IMR-90 (cell line): ENCODE measurements at regions not wholly inside any gene's neighbourhood (a gene's known extent, or its start where the extent isn't known, plus 50 kb on each side); places are given as distances from the start of the nearest gene placed in this dataset.

ENCODE experiments used
- ATAC-seq: fragments of 200-7000 bp; cut with Tn5 transposase; 2 replicates; pipeline ENCODE4 v1.9.1; 2020; ENCODE audit warnings: low read depth, mild to moderate bottlenecking, moderate library complexity
- BruUV-seq: library from RNA; stranded (reverse); fragments of 400-500 nt; replicated peaks from 2 replicates; lab custom pipeline; 2021; lab: Mats Ljungman, UMichigan
- CTCF ChIA-PET: fragments of 300-600 bp; formaldehyde crosslinking; extraction: SDS; loops from one replicate; lab custom pipeline; 2021; ENCODE audit warnings: antibody characterized with exemption; lab: Yijun Ruan, JAX
- POLR2A ChIA-PET: fragments of 300-600 bp; sonication (Branson Sonifier 250); formaldehyde crosslinking; loops from one replicate; lab custom pipeline; 2022; ENCODE audit warnings: antibody characterized with exemption; ENCODE audit not compliant: unreplicated experiment; lab: Charles Lee
- DNase-seq: peaks from one replicate; pipeline ENCODE4 v3.0.0; 2013
- H2AFZ ChIP-seq: replicated peaks from 2 replicates; pipeline ENCODE3; 2013; ENCODE audit warnings: low read length, mild to moderate bottlenecking; ENCODE audit not compliant: poor library complexity
- H2AK5ac ChIP-seq: 2 replicates; pipeline ENCODE4 v1.6.1; 2013; ENCODE audit warnings: low read depth, low read length, inconsistent platforms
- H2AK9ac ChIP-seq: replicated peaks from 2 replicates; pipeline ENCODE3; 2013; ENCODE audit warnings: mild to moderate bottlenecking, low read depth, low read length, moderate library complexity; ENCODE audit not compliant: poor library complexity
- H2BK120ac ChIP-seq: 2 replicates; pipeline ENCODE4 v1.6.1; 2013; ENCODE audit warnings: low read depth, low read length, inconsistent platforms
- H2BK15ac ChIP-seq: 3 replicates; pipeline ENCODE4 v1.6.1; 2013; ENCODE audit warnings: low read depth, low read length, inconsistent platforms
- H2BK20ac ChIP-seq: 2 replicates; pipeline ENCODE4 v1.6.1; 2013; ENCODE audit warnings: low read depth, mild to moderate bottlenecking, inconsistent platforms, low read length, moderate library complexity
- H2BK5ac ChIP-seq: 2 replicates; pipeline ENCODE4 v1.6.1; 2013; ENCODE audit warnings: mild to moderate bottlenecking, low read depth, low read length, inconsistent platforms; ENCODE audit not compliant: poor library complexity, severe bottlenecking
- H3K14ac ChIP-seq: replicated peaks from 2 replicates; pipeline ENCODE4 v1.6.1; 2013; ENCODE audit warnings: low read depth, low read length, inconsistent platforms
- H3K18ac ChIP-seq: 2 replicates; pipeline ENCODE4 v1.6.1; 2013; ENCODE audit warnings: low read depth, low read length, control low read depth
- H3K23ac ChIP-seq: 2 replicates; pipeline ENCODE4 v1.6.1; 2013; ENCODE audit warnings: low read depth, low read length, inconsistent platforms
- H3K27ac ChIP-seq: 2 replicates; pipeline ENCODE4 v1.5.1; 2013; ENCODE audit warnings: mild to moderate bottlenecking, control low read depth, low read length; ENCODE audit not compliant: insufficient read depth
- H3K27me3 ChIP-seq: 2 replicates; pipeline ENCODE4 v1.6.1; 2013; ENCODE audit warnings: low read length; ENCODE audit not compliant: control insufficient read depth, insufficient read depth
- H3K36me3 ChIP-seq: 2 replicates; pipeline ENCODE4 v1.6.1; 2013; ENCODE audit warnings: low read length, mixed read lengths; ENCODE audit not compliant: control insufficient read depth, insufficient read depth
- H3K4ac ChIP-seq: 2 replicates; pipeline ENCODE4 v1.6.1; 2013; ENCODE audit warnings: low read depth, low read length, inconsistent platforms
- H3K4me1 ChIP-seq: 2 replicates; pipeline ENCODE4 v1.6.1; 2013; ENCODE audit warnings: low read length, mixed read lengths; ENCODE audit not compliant: control insufficient read depth, insufficient read depth
- H3K4me2 ChIP-seq: 2 replicates; pipeline ENCODE4 v1.6.1; 2013; ENCODE audit warnings: low read depth, mild to moderate bottlenecking, control low read depth, low read length, moderate library complexity
- H3K4me3 ChIP-seq: 2 replicates; pipeline ENCODE4 v1.5.1; 2013; ENCODE audit warnings: low read depth, mild to moderate bottlenecking, control low read depth, low read length, moderate library complexity; ENCODE audit not compliant: insufficient read depth
- H3K56ac ChIP-seq: 2 replicates; pipeline ENCODE4 v1.6.1; 2013; ENCODE audit warnings: low read length, inconsistent platforms; ENCODE audit not compliant: insufficient read depth; ENCODE audit errors: extremely low read depth
- H3K79me1 ChIP-seq, 2 experiments: 2 replicates each; pipeline ENCODE4 v1.6.1; 2013; ENCODE audit warnings: low read length in 2 of 2, inconsistent platforms in 1 of 2, low read depth in 1 of 2
- H3K9ac ChIP-seq: 2 replicates; pipeline ENCODE4 v1.6.1; 2013; ENCODE audit warnings: low read depth, low read length, control low read depth
- H3K9me1 ChIP-seq: 2 replicates; pipeline ENCODE4 v1.6.1; 2013; ENCODE audit warnings: low read length, inconsistent platforms; ENCODE audit not compliant: insufficient read depth
- H3K9me3 ChIP-seq: 2 replicates; pipeline ENCODE4 v1.6.1; 2013; ENCODE audit warnings: low read length; ENCODE audit not compliant: control insufficient read depth, insufficient read depth
- H4K20me1 ChIP-seq: 2 replicates; pipeline ENCODE4 v1.6.1; 2013; ENCODE audit warnings: low read length, inconsistent platforms; ENCODE audit not compliant: insufficient read depth
- H4K5ac ChIP-seq: 2 replicates; pipeline ENCODE4 v1.6.1; 2013; ENCODE audit warnings: mild to moderate bottlenecking, low read depth, low read length, control low read depth
- H4K8ac ChIP-seq, 2 experiments: 2 replicates each; pipeline ENCODE4 v1.6.1; 2013; ENCODE audit warnings: low read depth in 2 of 2, low read length in 2 of 2, control low read depth in 1 of 2, inconsistent platforms in 1 of 2
- H4K91ac ChIP-seq: 2 replicates; pipeline ENCODE4 v1.6.1; 2013; ENCODE audit warnings: low read depth, low read length, inconsistent platforms; ENCODE audit not compliant: insufficient read depth
- CEBPB ChIP-seq: IDR thresholded peaks from 2 replicates; pipeline ENCODE4 v1.6.1; 2012; ENCODE audit warnings: low read depth, low read length, improper control_type of control experiment
- FOS ChIP-seq: fragments of 150-350 bp; IDR thresholded peaks from 2 replicates; pipeline ENCODE4 v1.6.1; 2016; ENCODE audit warnings: low read depth, low read length
- MAZ ChIP-seq: IDR thresholded peaks from 2 replicates; pipeline ENCODE4 v1.6.1; 2012; ENCODE audit warnings: low read depth, mild to moderate bottlenecking, low read length, improper control_type of control experiment, moderate library complexity, borderline replicate concordance
- MXI1 ChIP-seq: IDR thresholded peaks from 2 replicates; pipeline ENCODE4 v1.6.1; 2012; ENCODE audit warnings: low read depth, mild to moderate bottlenecking, low read length, moderate library complexity, borderline replicate concordance
- RCOR1 ChIP-seq: IDR thresholded peaks from 2 replicates; pipeline ENCODE4 v1.6.1; 2012; ENCODE audit warnings: mild to moderate bottlenecking, low read length, improper control_type of control experiment; ENCODE audit not compliant: insufficient replicate concordance
- RFX5 ChIP-seq: IDR thresholded peaks from 2 replicates; pipeline ENCODE4 v1.8.0; 2012; ENCODE audit warnings: low read depth, mild to moderate bottlenecking, low read length, moderate library complexity
- SMC3 ChIP-seq: fragments of 150-350 bp; IDR thresholded peaks from 2 replicates; pipeline ENCODE4 v1.6.1; 2016; ENCODE audit warnings: low read depth, mild to moderate bottlenecking, antibody characterized with exemption, low read length, moderate library complexity
- USF2 ChIP-seq: fragments of 150-350 bp; IDR thresholded peaks from 2 replicates; pipeline ENCODE4 v1.6.1; 2017; ENCODE audit warnings: mild to moderate bottlenecking, antibody characterized with exemption, low read length, low read depth
- WGBS, 2 experiments: methylation state at CpG; one replicate each; pipeline versions ENCODE4 v1.1.5 to v1.1.7; 2013; ENCODE audit warnings: missing lambda C conversion rate in 2 of 2; ENCODE audit not compliant: insufficient read length in 1 of 2; ENCODE audit errors: extremely low coverage in 2 of 2; 5-methylcytosine and 5-hydroxymethylcytosine counted together
- dilution Hi-C: fragments of 300-500 bp; cut with HindIII; formaldehyde crosslinking; loops from one replicate; pipeline ENCODE4 v1.14.3; 2018; ENCODE audit warnings: low sequenced_read_pairs; ENCODE audit not compliant: unreplicated experiment
- in situ Hi-C: fragments of 300-500 bp; cut with MboI; formaldehyde crosslinking; loops from 3 replicates; pipeline ENCODE4 v1.14.3; 2019; ENCODE audit warnings: low sequenced_read_pairs, inconsistent platforms, mixed read lengths
- intact Hi-C: fragments of 100-400 bp; cut with micrococcal nuclease; formaldehyde crosslinking; loops from 2 replicates; pipeline ENCODE4 v1.10.0; 2022

- CTCF ChIA-PET, result no interaction called here
- no peak overlapping the region for H3K27ac ChIP-seq
- no peak overlapping the region for H3K14ac ChIP-seq
- H3K4ac ChIP-seq, result no peak overlapping the region
- no peak overlapping the region for H4K91ac ChIP-seq
- H3K4me3 ChIP-seq, result no peak overlapping the region
- ATAC-seq (no peak), DNase-seq (no peak)
- no peak overlapping the region for H3K4me2 ChIP-seq
- no peaks in the 10 kb centered on the region for H4K20me1 ChIP-seq
- H2AK5ac ChIP-seq, result no peak overlapping the region
- no peaks in the 10 kb centered on the region for H3K36me3 ChIP-seq
- no TSS peak for BruUV-seq
- POLR2A ChIA-PET, result no interaction called here
- peaks cover 4% of the 10 kb centered on the region for H3K4me1 ChIP-seq
- H2BK20ac ChIP-seq, result no peak overlapping the region
- in situ Hi-C loops, result no loop called here
- H2AK9ac ChIP-seq, result no peak overlapping the region
- no peak overlapping the region for H2BK120ac ChIP-seq
- no peak overlapping the region for H3K23ac ChIP-seq
- WGBS, 2 experiments, result 80% methylated on average over 1 of the region's 4 CpGs; no CpG with 5 or more reads in 1 of the 2 experiments
- no peak overlapping the region for H2AFZ ChIP-seq
- H3K18ac ChIP-seq, result no peak overlapping the region
- H2BK15ac ChIP-seq, result no peak overlapping the region
- TF ChIP-seq RFX5 (no peak), SMC3 (no peak), USF2 (no peak), MAZ (no peak), RCOR1 (no peak), CEBPB (no peak), FOS (no peak), MXI1 (no peak)
- no peak overlapping the region for H3K9ac ChIP-seq
- dilution Hi-C loops, result no loop called here
- no peaks in the 10 kb centered on the region for H3K79me1 ChIP-seq
- H4K5ac ChIP-seq, result no peak overlapping the region
- peaks cover 3% of the 10 kb centered on the region; the same call in 1 of the 2 replicates for H3K9me1 ChIP-seq
- no peak overlapping the region for H4K8ac ChIP-seq
- intact Hi-C loops, result no loop called here
- 0 out of 2 replicates have a peak, but pooled peaks cover 3% of the 10 kb centered on the region for H3K27me3 ChIP-seq
- no peak overlapping the region for H3K56ac ChIP-seq
- H2BK5ac ChIP-seq, result no peak overlapping the region
- peaks cover 4% of the 10 kb centered on the region for H3K9me3 ChIP-seq
These were observed 212.3 kb upstream of the CDYL start for GRCh38 chr6:4563877-4564276.
